Endodermal cell (in vitro differentiated cells): ENCODE measurements at regions not wholly inside any gene's neighbourhood (a gene's known extent, or its start where the extent isn't known, plus 50 kb on each side); places are given as distances from the start of the nearest gene placed in this dataset.

ENCODE experiments used
- DNase-seq: peaks from one replicate; pipeline ENCODE4 v3.0.0-alpha.2; 2017
- H3K27ac ChIP-seq: 2 replicates; pipeline ENCODE4 v1.5.1; 2013; ENCODE audit warnings: mild to moderate bottlenecking, low read depth, low read length, moderate library complexity
- H3K27me3 ChIP-seq: 2 replicates; pipeline ENCODE4 v1.6.1; 2013; ENCODE audit warnings: mild to moderate bottlenecking, low read length, moderate library complexity; ENCODE audit not compliant: insufficient read depth, control insufficient read depth, poor library complexity, severe bottlenecking
- H3K36me3 ChIP-seq: 2 replicates; pipeline ENCODE4 v1.7.0; 2013; ENCODE audit warnings: mild to moderate bottlenecking, low read length, moderate library complexity; ENCODE audit not compliant: control insufficient read depth, insufficient read depth
- H3K4me1 ChIP-seq: one replicate; pipeline ENCODE4 v1.7.0; 2013; ENCODE audit warnings: low read length; ENCODE audit not compliant: control insufficient read depth, insufficient read depth
- H3K4me3 ChIP-seq: 2 replicates; pipeline ENCODE4 v1.5.1; 2013; ENCODE audit warnings: mild to moderate bottlenecking, low read length, moderate library complexity
- H3K9ac ChIP-seq: 2 replicates; pipeline ENCODE4 v1.6.1; 2013; ENCODE audit warnings: mild to moderate bottlenecking, low read length, moderate library complexity; ENCODE audit not compliant: poor library complexity, severe bottlenecking; ENCODE audit errors: extremely low read depth
- H3K9me3 ChIP-seq: 2 replicates; pipeline ENCODE4 v1.6.1; 2013; ENCODE audit warnings: mild to moderate bottlenecking, low read length, moderate library complexity; ENCODE audit not compliant: control insufficient read depth
- H3K27ac Mint-ChIP-seq: 2 replicates; pipeline ENCODE4 v1.8.0; 2020; ENCODE audit warnings: mixed read lengths
- H3K27me3 Mint-ChIP-seq: 2 replicates; pipeline ENCODE4 v1.8.0; 2021; ENCODE audit warnings: mild to moderate bottlenecking, mixed read lengths; ENCODE audit not compliant: insufficient read depth
- H3K36me3 Mint-ChIP-seq: 2 replicates; pipeline ENCODE4 v1.8.0; 2020; ENCODE audit warnings: low read depth, mixed read lengths
- H3K4me1 Mint-ChIP-seq: 2 replicates; pipeline ENCODE4 v1.8.0; 2020; ENCODE audit warnings: mixed read lengths
- H3K4me3 Mint-ChIP-seq: 2 replicates; pipeline ENCODE4 v1.8.0; 2020; ENCODE audit warnings: mild to moderate bottlenecking, moderate library complexity, mixed read lengths
- H3K9me3 Mint-ChIP-seq: 2 replicates; pipeline ENCODE4 v1.8.0; 2020; ENCODE audit warnings: mild to moderate bottlenecking, mixed read lengths
- CTCF ChIP-seq: fragments of 200-600 bp; sonication (generic); conservative IDR thresholded peaks from 2 replicates; pipeline ENCODE4 v1.5.0; 2021; ENCODE audit warnings: antibody characterized with exemption, mild to moderate bottlenecking
- WGBS, 2 experiments: methylation state at CpG; one replicate each; pipeline versions ENCODE4 v1.1.5 to v1.1.7; 2013; ENCODE audit warnings: missing lambda C conversion rate in 2 of 2, mixed read lengths in 1 of 2; ENCODE audit not compliant: insufficient coverage in 1 of 2, insufficient read length in 1 of 2; 5-methylcytosine and 5-hydroxymethylcytosine counted together

DNA sequence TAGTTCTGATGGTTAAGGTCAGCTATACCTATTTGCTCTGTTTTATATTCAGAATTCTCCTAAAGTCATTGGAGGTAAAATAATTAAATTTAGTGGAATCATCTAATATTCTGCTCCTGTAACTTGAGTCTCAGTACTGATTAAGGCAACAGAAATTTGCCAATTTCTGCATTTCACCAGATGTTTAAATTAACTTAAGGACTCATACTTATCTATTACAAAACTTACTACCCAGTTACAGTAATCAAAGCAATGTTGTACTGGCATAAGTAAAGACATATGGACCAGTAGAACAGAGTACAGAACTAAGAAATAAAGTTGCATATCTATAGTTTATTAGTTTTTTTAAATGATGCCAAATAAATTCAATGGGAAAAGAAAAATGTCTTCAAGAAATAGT lies 1043.8 kb downstream of the OTOL1 start:
- no peak for DNase-seq
- Mint-ChIP-seq H3K9me3 (no peaks in the 10 kb centered on the region), H3K4me3 (no peak overlapping the region), H3K4me1 (peaks cover 4% of the 10 kb centered on the region), H3K27ac (no peak overlapping the region), H3K36me3 (no peaks in the 10 kb centered on the region), H3K27me3 (no peaks in the 10 kb centered on the region)
- H3K27me3 ChIP-seq: no peaks in the 10 kb centered on the region
- H3K4me3 ChIP-seq: no peak overlapping the region
- no peaks in the 10 kb centered on the region for H3K4me1 ChIP-seq
- no peaks in the 10 kb centered on the region for H3K9me3 ChIP-seq
- no peak overlapping the region for H3K27ac ChIP-seq
- H3K36me3 ChIP-seq: no peaks in the 10 kb centered on the region
- no peak overlapping the region for H3K9ac ChIP-seq
- TF ChIP-seq CTCF: no peak

GRCh38 chr3:162541923-162542322 lies 1045.3 kb downstream of the OTOL1 start:
- 90 to 100% methylated on average over 1 to 2 of the region's 2 CpGs for WGBS, 2 experiments
- Histone ChIP-seq H3K36me3 (no peaks in the 10 kb centered on the region), H3K27ac (no peak overlapping the region), H3K9me3 (no peaks in the 10 kb centered on the region), H3K4me3 (no peak overlapping the region), H3K4me1 (no peaks in the 10 kb centered on the region), H3K9ac (no peak overlapping the region), H3K27me3 (no peaks in the 10 kb centered on the region)
- Mint-ChIP-seq H3K36me3 (no peaks in the 10 kb centered on the region), H3K4me1 (peaks cover 4% of the 10 kb centered on the region), H3K4me3 (no peak overlapping the region), H3K9me3 (no peaks in the 10 kb centered on the region), H3K27ac (no peak overlapping the region), H3K27me3 (no peaks in the 10 kb centered on the region)
- no peak for DNase-seq
- TF ChIP-seq CTCF: no peak

- no peak for TF ChIP-seq CTCF
- DNase-seq: peak; percentile 50
- Histone ChIP-seq H3K9me3 (peaks cover 20% of the 10 kb centered on the region), H3K4me1 (no peaks in the 10 kb centered on the region), H3K27ac (no peak overlapping the region), H3K9ac (no peak overlapping the region), H3K4me3 (no peak overlapping the region), H3K36me3 (no peaks in the 10 kb centered on the region), H3K27me3 (no peaks in the 10 kb centered on the region)
- 84 to 85% methylated on average over 3 of the region's 3 CpGs for WGBS, 2 experiments
- Mint-ChIP-seq H3K4me3 (no peak overlapping the region), H3K36me3 (peaks cover 5% of the 10 kb centered on the region), H3K9me3 (peaks cover 14% of the 10 kb centered on the region), H3K4me1 (peaks cover 4% of the 10 kb centered on the region), H3K27ac (no peak overlapping the region), H3K27me3 (no peaks in the 10 kb centered on the region)
Measured at GRCh38 chr3:162544246-162544645, 1047.6 kb downstream of the OTOL1 start.
